VCaP (cell line): ENCODE measurements at regions not wholly inside any gene's neighbourhood (a gene's known extent, or its start where the extent isn't known, plus 50 kb on each side); places are given as distances from the start of the nearest gene placed in this dataset.
"Not testable (repeated sequence)": the region's sequence is repeated elsewhere in the genome, so short reads cannot be mapped to it uniquely, and the experiment has no call there.

Source experiments
- H3K27ac ChIP-seq: fragments of 450-650 bp; 2 replicates; pipeline ENCODE4 v1.5.1; 2017
- TF ChIP-seq, protein P1 (sequence below): fragments of 450-650 bp; conservative IDR thresholded peaks from 2 replicates; pipeline ENCODE4 v1.5.1; 2017; ENCODE audit warnings: mild to moderate bottlenecking, moderate library complexity

- TF ChIP-seq, protein P1, sequence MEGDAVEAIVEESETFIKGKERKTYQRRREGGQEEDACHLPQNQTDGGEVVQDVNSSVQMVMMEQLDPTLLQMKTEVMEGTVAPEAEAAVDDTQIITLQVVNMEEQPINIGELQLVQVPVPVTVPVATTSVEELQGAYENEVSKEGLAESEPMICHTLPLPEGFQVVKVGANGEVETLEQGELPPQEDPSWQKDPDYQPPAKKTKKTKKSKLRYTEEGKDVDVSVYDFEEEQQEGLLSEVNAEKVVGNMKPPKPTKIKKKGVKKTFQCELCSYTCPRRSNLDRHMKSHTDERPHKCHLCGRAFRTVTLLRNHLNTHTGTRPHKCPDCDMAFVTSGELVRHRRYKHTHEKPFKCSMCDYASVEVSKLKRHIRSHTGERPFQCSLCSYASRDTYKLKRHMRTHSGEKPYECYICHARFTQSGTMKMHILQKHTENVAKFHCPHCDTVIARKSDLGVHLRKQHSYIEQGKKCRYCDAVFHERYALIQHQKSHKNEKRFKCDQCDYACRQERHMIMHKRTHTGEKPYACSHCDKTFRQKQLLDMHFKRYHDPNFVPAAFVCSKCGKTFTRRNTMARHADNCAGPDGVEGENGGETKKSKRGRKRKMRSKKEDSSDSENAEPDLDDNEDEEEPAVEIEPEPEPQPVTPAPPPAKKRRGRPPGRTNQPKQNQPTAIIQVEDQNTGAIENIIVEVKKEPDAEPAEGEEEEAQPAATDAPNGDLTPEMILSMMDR, result no peak
- no peak overlapping the region for H3K27ac ChIP-seq
Measured at GRCh38 chr1:181222972-181223505, 134.5 kb downstream of the IER5 start.

- not testable (repeated sequence) for H3K27ac ChIP-seq
Measured at GRCh38 chr1:181226728-181227127, 138.2 kb downstream of the IER5 start.

GRCh38 chr1:181239086-181239485, 150.6 kb downstream of the IER5 start:
- TF ChIP-seq, protein P1, result no peak
- no peak overlapping the region for H3K27ac ChIP-seq

DNA sequence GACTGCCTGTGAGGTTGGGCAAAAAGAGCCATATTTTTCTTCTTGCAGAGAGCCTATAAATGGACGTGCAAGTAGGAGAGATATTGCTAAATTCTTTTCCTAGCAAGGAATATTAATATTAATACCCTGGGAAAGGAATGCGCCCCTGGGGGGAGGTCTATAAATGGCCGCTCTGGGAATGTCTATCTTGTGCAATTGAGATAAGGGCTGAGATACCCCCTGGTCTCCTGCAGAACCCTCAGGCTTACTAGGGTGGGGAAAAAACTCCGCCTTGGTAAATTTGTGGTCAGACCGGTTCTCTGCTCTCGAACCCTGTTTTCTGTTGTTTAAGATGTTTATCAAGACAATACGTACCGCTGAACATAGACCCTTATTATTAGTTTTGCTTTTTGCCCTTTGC, 157.8 kb downstream of the IER5 start:
- H3K27ac ChIP-seq, result not testable (repeated sequence)

GRCh38 chr1:181248361-181248760, 159.9 kb downstream of the IER5 start:
- H3K27ac ChIP-seq, result not testable (repeated sequence)

DNA sequence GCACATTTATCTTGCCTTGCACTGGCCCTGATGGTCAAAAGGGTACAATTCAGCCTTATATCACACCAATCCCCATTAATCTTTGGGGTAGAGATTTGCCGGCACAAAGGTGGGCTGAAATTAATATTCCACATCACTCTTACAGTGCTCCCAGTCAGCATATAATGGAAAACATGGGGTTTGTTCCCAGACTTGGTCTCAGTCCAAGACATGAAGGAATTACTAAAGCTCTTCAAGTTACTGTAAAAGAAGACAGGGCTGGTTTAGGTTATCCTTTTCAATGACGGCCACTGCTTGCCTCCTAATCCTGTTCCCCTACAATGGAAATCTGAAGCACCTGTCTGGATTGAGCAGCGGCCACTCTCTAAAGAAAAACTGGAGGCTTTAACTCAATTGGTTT, 160.7 kb downstream of the IER5 start:
- TF ChIP-seq, protein P1, result no peak
- H3K27ac ChIP-seq, result no peak overlapping the region

DNA sequence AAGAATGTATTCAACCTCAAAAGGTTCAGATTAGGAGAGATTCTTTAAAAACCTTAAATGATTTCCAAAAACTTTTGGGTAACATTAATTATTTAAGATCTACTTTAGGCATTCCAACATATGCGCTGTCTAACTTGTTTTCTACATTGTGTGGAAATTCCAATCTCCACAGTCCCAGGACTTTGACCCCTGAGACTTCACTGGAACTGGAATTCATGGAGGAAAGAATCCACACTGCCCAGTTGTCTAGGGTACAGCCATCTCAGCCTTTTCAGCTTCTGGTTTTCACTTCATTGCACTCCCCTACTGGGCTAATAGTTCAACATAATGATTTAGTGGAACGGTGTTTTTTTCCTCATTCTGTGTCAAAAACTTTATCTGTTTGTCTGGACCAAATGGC, 161.5 kb downstream of the IER5 start:
- TF ChIP-seq, protein P1, result no peak
- H3K27ac ChIP-seq, result peak overlapping the region; percentile 42

- peak overlapping the region; percentile 53 for H3K27ac ChIP-seq
Measured at GRCh38 chr1:181251001-181251712, 162.7 kb downstream of the IER5 start.

DNA sequence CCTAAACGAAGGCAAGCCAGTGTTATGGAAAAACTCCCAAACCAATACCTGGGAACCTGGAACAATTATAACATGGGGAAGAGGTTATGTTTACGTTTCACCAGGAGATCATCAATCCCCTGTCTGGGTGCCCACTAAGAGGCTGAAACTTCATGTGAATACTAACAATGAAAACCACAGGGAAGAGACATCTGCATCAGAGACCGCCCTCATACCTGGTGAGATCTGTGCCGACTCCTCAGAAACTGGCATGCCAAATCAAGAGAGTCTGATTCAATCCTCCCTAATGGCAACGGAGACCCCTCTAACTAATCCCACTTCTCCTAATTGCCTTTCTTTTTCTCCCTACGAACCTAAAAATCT, 163.2 kb downstream of the IER5 start:
- TF ChIP-seq, protein P1, result no peak
- H3K27ac ChIP-seq, result peak overlapping the region; percentile 53; the same call in 1 of the 2 replicates

More at GRCh38 chr1:181251001-181251712, 162.7 kb downstream of the IER5 start:
- TF ChIP-seq, protein P1, result no peak

DNA sequence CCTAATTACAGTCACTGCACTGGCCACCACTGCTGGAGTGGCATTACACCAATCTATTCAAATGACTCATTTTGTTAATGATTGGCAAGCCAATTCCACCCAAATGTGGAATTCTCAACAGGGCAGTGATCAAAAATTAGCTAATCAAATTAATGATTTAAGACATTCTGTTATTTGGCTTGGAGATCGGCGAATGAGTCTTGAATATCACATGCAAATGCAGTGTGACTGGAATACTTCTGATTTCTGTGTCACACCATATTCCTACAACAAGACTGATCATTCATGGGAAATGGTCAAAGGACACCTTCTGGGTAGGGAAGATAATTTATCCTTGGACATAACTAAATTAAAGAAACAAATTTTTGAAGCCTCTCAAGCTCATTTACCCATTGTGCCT, 165.1 kb downstream of the IER5 start:
- not testable (repeated sequence) for H3K27ac ChIP-seq
